ENCODE measurements at regions not wholly inside any gene's neighbourhood (a gene's known extent, or its start where the extent isn't known, plus 50 kb on each side); places are given as distances from the start of the nearest gene placed in this dataset.
"Not testable (repeated sequence)": the region's sequence is repeated elsewhere in the genome, so short reads cannot be mapped to it uniquely, and the experiment has no call there.

- ATAC-seq; BruUV-seq (replicated peaks); in situ Hi-C loops (cut with HindIII; ENCODE audit: low pct_unique_long_range_greater_than_20kb, low sequenced_read_pairs); POLR2A ChIA-PET; H3K27ac ChIP-seq (ENCODE audit: low read length); H3K4me3 ChIP-seq (ENCODE audit: low read depth in 2 of 2, low read length in 2 of 2); H3K27me3 ChIP-seq (ENCODE audit: control insufficient read depth, insufficient read depth, low read length); H3K9me3 ChIP-seq (ENCODE audit: control insufficient read depth, insufficient read depth, low read depth, low read length); intact Hi-C loops (cut with micrococcal nuclease; ENCODE audit: unreplicated experiment); DNase-seq (ENCODE audit: low read depth, low spot score); H3K36me3 ChIP-seq (ENCODE audit: control insufficient read depth, insufficient read depth, low read length); H3K4me1 ChIP-seq (ENCODE audit: control insufficient read depth, insufficient read depth, low read length); CTCF ChIA-PET: not testable (repeated sequence)
Observed at GRCh38 chr15:21698620-21699019, 178.9 kb downstream of the POTEB start.

- H3K4me3 ChIP-seq (ENCODE audit: low read depth in 2 of 2, low read length in 2 of 2); CTCF ChIA-PET; H3K36me3 ChIP-seq (ENCODE audit: control insufficient read depth, insufficient read depth, low read length); intact Hi-C loops (cut with micrococcal nuclease; ENCODE audit: unreplicated experiment); H3K9me3 ChIP-seq (ENCODE audit: control insufficient read depth, insufficient read depth, low read depth, low read length); DNase-seq (ENCODE audit: low read depth, low spot score); ATAC-seq; H3K4me1 ChIP-seq (ENCODE audit: control insufficient read depth, insufficient read depth, low read length); H3K27ac ChIP-seq (ENCODE audit: low read length); POLR2A ChIA-PET; H3K27me3 ChIP-seq (ENCODE audit: control insufficient read depth, insufficient read depth, low read length); BruUV-seq (replicated peaks); in situ Hi-C loops (cut with HindIII; ENCODE audit: low pct_unique_long_range_greater_than_20kb, low sequenced_read_pairs): not testable (repeated sequence)
Observed at GRCh38 chr15:21695089-21695488, 182.4 kb downstream of the POTEB start.

GRCh38 chr15:21692471-21693102, 184.9 kb downstream of the POTEB start:
- ATAC-seq; H3K36me3 ChIP-seq (ENCODE audit: control insufficient read depth, insufficient read depth, low read length); H3K27ac ChIP-seq (ENCODE audit: low read length); intact Hi-C loops (cut with micrococcal nuclease; ENCODE audit: unreplicated experiment); DNase-seq (ENCODE audit: low read depth, low spot score); H3K27me3 ChIP-seq (ENCODE audit: control insufficient read depth, insufficient read depth, low read length); H3K4me3 ChIP-seq (ENCODE audit: low read depth in 2 of 2, low read length in 2 of 2); in situ Hi-C loops (cut with HindIII; ENCODE audit: low pct_unique_long_range_greater_than_20kb, low sequenced_read_pairs); POLR2A ChIA-PET; H3K9me3 ChIP-seq (ENCODE audit: control insufficient read depth, insufficient read depth, low read depth, low read length); CTCF ChIA-PET; H3K4me1 ChIP-seq (ENCODE audit: control insufficient read depth, insufficient read depth, low read length); BruUV-seq (replicated peaks): not testable (repeated sequence)

- in situ Hi-C loops (cut with HindIII; ENCODE audit: low pct_unique_long_range_greater_than_20kb, low sequenced_read_pairs); H3K4me3 ChIP-seq (ENCODE audit: low read depth in 2 of 2, low read length in 2 of 2); H3K4me1 ChIP-seq (ENCODE audit: control insufficient read depth, insufficient read depth, low read length); intact Hi-C loops (cut with micrococcal nuclease; ENCODE audit: unreplicated experiment); H3K36me3 ChIP-seq (ENCODE audit: control insufficient read depth, insufficient read depth, low read length); DNase-seq (ENCODE audit: low read depth, low spot score); H3K27ac ChIP-seq (ENCODE audit: low read length); H3K27me3 ChIP-seq (ENCODE audit: control insufficient read depth, insufficient read depth, low read length); BruUV-seq (replicated peaks); H3K9me3 ChIP-seq (ENCODE audit: control insufficient read depth, insufficient read depth, low read depth, low read length); POLR2A ChIA-PET; CTCF ChIA-PET: not testable (repeated sequence)
- ATAC-seq = peak; percentile 95
Observed at GRCh38 chr15:21656798-21657397, 216.6 kb upstream of the POTEB3 start.

GRCh38 chr15:21656114-21656746, 215.9 kb upstream of the POTEB3 start:
- H3K36me3 ChIP-seq (ENCODE audit: control insufficient read depth, insufficient read depth, low read length); in situ Hi-C loops (cut with HindIII; ENCODE audit: low pct_unique_long_range_greater_than_20kb, low sequenced_read_pairs); H3K9me3 ChIP-seq (ENCODE audit: control insufficient read depth, insufficient read depth, low read depth, low read length); CTCF ChIA-PET; POLR2A ChIA-PET; intact Hi-C loops (cut with micrococcal nuclease; ENCODE audit: unreplicated experiment); H3K4me3 ChIP-seq (ENCODE audit: low read depth in 2 of 2, low read length in 2 of 2); H3K4me1 ChIP-seq (ENCODE audit: control insufficient read depth, insufficient read depth, low read length); BruUV-seq (replicated peaks); H3K27ac ChIP-seq (ENCODE audit: low read length); H3K27me3 ChIP-seq (ENCODE audit: control insufficient read depth, insufficient read depth, low read length); DNase-seq (ENCODE audit: low read depth, low spot score): not testable (repeated sequence)
- ATAC-seq = peak; percentile 84

- POLR2A ChIA-PET; H3K27me3 ChIP-seq (ENCODE audit: control insufficient read depth, insufficient read depth, low read length); BruUV-seq (replicated peaks); ATAC-seq; H3K4me1 ChIP-seq (ENCODE audit: control insufficient read depth, insufficient read depth, low read length); H3K36me3 ChIP-seq (ENCODE audit: control insufficient read depth, insufficient read depth, low read length); intact Hi-C loops (cut with micrococcal nuclease; ENCODE audit: unreplicated experiment); H3K4me3 ChIP-seq (ENCODE audit: low read depth in 2 of 2, low read length in 2 of 2); in situ Hi-C loops (cut with HindIII; ENCODE audit: low pct_unique_long_range_greater_than_20kb, low sequenced_read_pairs); DNase-seq (ENCODE audit: low read depth, low spot score); CTCF ChIA-PET; H3K9me3 ChIP-seq (ENCODE audit: control insufficient read depth, insufficient read depth, low read depth, low read length); H3K27ac ChIP-seq (ENCODE audit: low read length): not testable (repeated sequence)
Observed at GRCh38 chr15:21653707-21654106, 213.4 kb upstream of the POTEB3 start.

GRCh38 chr15:21638770-21639169, 198.5 kb upstream of the POTEB3 start:
- BruUV-seq (replicated peaks); H3K9me3 ChIP-seq (ENCODE audit: control insufficient read depth, insufficient read depth, low read depth, low read length); POLR2A ChIA-PET; in situ Hi-C loops (cut with HindIII; ENCODE audit: low pct_unique_long_range_greater_than_20kb, low sequenced_read_pairs); H3K4me1 ChIP-seq (ENCODE audit: control insufficient read depth, insufficient read depth, low read length); DNase-seq (ENCODE audit: low read depth, low spot score); ATAC-seq; H3K36me3 ChIP-seq (ENCODE audit: control insufficient read depth, insufficient read depth, low read length); H3K4me3 ChIP-seq (ENCODE audit: low read depth in 2 of 2, low read length in 2 of 2); H3K27ac ChIP-seq (ENCODE audit: low read length); intact Hi-C loops (cut with micrococcal nuclease; ENCODE audit: unreplicated experiment); H3K27me3 ChIP-seq (ENCODE audit: control insufficient read depth, insufficient read depth, low read length); CTCF ChIA-PET: not testable (repeated sequence)
